ENCODE measurements at regions not wholly inside any gene's neighbourhood (a gene's known extent, or its start where the extent isn't known, plus 50 kb on each side); places are given as distances from the start of the nearest gene placed in this dataset.

DNA sequence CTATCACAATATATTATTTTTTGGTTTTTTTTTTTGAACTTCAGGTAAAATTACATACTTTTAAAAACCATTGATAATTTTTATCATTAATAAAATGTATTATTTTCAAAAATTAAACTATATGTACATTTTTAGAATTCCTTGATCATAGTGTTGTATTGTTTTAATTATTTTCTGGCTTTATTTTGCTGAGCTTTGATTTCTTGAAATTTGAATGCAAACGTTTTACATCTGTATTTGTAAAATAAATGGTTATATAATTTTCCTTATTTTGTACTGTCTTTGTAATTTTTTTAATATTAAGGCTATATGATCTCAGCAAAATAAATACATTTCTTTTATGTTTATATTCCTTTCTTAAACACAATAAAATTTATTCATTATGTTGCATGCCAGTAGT, 125.6 kb downstream of the KIF2B start:
- TF ChIP-seq, protein P1, sequence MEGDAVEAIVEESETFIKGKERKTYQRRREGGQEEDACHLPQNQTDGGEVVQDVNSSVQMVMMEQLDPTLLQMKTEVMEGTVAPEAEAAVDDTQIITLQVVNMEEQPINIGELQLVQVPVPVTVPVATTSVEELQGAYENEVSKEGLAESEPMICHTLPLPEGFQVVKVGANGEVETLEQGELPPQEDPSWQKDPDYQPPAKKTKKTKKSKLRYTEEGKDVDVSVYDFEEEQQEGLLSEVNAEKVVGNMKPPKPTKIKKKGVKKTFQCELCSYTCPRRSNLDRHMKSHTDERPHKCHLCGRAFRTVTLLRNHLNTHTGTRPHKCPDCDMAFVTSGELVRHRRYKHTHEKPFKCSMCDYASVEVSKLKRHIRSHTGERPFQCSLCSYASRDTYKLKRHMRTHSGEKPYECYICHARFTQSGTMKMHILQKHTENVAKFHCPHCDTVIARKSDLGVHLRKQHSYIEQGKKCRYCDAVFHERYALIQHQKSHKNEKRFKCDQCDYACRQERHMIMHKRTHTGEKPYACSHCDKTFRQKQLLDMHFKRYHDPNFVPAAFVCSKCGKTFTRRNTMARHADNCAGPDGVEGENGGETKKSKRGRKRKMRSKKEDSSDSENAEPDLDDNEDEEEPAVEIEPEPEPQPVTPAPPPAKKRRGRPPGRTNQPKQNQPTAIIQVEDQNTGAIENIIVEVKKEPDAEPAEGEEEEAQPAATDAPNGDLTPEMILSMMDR (IDR thresholded peaks at IDR 0.05; ENCODE audit: low read depth, low read length, missing input control): no peak
- no peak for TF ChIP-seq YY1 (IDR thresholded peaks at IDR 0.05)
- no peak for TF ChIP-seq SP1 (IDR thresholded peaks at IDR 0.05)
- TF ChIP-seq, protein P2, sequence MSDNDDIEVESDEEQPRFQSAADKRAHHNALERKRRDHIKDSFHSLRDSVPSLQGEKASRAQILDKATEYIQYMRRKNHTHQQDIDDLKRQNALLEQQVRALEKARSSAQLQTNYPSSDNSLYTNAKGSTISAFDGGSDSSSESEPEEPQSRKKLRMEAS (IDR thresholded peaks at IDR 0.05): no peak
- TF ChIP-seq JUND (IDR thresholded peaks at IDR 0.05): no peak
- TF ChIP-seq, protein P3, sequence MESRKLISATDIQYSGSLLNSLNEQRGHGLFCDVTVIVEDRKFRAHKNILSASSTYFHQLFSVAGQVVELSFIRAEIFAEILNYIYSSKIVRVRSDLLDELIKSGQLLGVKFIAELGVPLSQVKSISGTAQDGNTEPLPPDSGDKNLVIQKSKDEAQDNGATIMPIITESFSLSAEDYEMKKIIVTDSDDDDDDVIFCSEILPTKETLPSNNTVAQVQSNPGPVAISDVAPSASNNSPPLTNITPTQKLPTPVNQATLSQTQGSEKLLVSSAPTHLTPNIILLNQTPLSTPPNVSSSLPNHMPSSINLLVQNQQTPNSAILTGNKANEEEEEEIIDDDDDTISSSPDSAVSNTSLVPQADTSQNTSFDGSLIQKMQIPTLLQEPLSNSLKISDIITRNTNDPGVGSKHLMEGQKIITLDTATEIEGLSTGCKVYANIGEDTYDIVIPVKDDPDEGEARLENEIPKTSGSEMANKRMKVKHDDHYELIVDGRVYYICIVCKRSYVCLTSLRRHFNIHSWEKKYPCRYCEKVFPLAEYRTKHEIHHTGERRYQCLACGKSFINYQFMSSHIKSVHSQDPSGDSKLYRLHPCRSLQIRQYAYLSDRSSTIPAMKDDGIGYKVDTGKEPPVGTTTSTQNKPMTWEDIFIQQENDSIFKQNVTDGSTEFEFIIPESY (IDR thresholded peaks at IDR 0.05): no peak
- no peak for TF ChIP-seq EGR1 (IDR thresholded peaks at IDR 0.05; ENCODE audit: low read depth in 2 of 2)
- TF ChIP-seq, protein P4, sequence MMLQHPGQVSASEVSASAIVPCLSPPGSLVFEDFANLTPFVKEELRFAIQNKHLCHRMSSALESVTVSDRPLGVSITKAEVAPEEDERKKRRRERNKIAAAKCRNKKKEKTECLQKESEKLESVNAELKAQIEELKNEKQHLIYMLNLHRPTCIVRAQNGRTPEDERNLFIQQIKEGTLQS (IDR thresholded peaks at IDR 0.05): no peak
- no peak for TF ChIP-seq NR2F2 (IDR thresholded peaks at IDR 0.05)
- TF ChIP-seq RAD21 (IDR thresholded peaks at IDR 0.05): no peak
- TF ChIP-seq TAF1 (conservative IDR thresholded peaks at IDR 0.05): no peak
- no peak for TF ChIP-seq FOXA1 (IDR thresholded peaks at IDR 0.05)
- no peak for TF ChIP-seq GABPA (IDR thresholded peaks at IDR 0.05 in 1 of 2, conservative IDR thresholded peaks at IDR 0.05 in 1 of 2)

Measured in liver (tissue), 3 donors.